GM13976 (cell line): ENCODE measurements at regions not wholly inside any gene's neighbourhood (a gene's known extent, or its start where the extent isn't known, plus 50 kb on each side); places are given as distances from the start of the nearest gene placed in this dataset.

Source experiments
- DNase-seq: peaks from one replicate; pipeline ENCODE4 v3.0.0; 2012; ENCODE audit warnings: low spot score
- in situ Hi-C: fragments of 300-500 bp; cut with MboI; formaldehyde crosslinking; loops from one replicate; pipeline ENCODE4 v1.12.0; 2022; ENCODE audit warnings: low sequenced_read_pairs, mixed read lengths, inconsistent platforms; ENCODE audit not compliant: unreplicated experiment
- TF ChIP-seq, protein P1 (sequence below): IDR thresholded peaks from 2 replicates; pipeline ENCODE4 v1.5.1; 2012; ENCODE audit warnings: borderline replicate concordance, mild to moderate bottlenecking; ENCODE audit not compliant: insufficient read depth; ENCODE audit errors: extremely low read depth, missing control alignments, control extremely low read depth

- in situ Hi-C loops: no loop called here
- TF ChIP-seq, protein P1, sequence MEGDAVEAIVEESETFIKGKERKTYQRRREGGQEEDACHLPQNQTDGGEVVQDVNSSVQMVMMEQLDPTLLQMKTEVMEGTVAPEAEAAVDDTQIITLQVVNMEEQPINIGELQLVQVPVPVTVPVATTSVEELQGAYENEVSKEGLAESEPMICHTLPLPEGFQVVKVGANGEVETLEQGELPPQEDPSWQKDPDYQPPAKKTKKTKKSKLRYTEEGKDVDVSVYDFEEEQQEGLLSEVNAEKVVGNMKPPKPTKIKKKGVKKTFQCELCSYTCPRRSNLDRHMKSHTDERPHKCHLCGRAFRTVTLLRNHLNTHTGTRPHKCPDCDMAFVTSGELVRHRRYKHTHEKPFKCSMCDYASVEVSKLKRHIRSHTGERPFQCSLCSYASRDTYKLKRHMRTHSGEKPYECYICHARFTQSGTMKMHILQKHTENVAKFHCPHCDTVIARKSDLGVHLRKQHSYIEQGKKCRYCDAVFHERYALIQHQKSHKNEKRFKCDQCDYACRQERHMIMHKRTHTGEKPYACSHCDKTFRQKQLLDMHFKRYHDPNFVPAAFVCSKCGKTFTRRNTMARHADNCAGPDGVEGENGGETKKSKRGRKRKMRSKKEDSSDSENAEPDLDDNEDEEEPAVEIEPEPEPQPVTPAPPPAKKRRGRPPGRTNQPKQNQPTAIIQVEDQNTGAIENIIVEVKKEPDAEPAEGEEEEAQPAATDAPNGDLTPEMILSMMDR: no peak
- DNase-seq: no peak
Measured at GRCh38 chr18:37902344-37902743, 336.7 kb upstream of the CELF4 start.

GRCh38 chr18:37900326-37900725 is 334.7 kb upstream of the CELF4 start:
- in situ Hi-C loops: no loop called here
- TF ChIP-seq, protein P1: no peak
- DNase-seq: no peak

GRCh38 chr18:37889963-37890362 is 324.4 kb upstream of the CELF4 start:
- no peak for DNase-seq
- in situ Hi-C loops: no loop called here

GRCh38 chr18:37874721-37875120 is 309.1 kb upstream of the CELF4 start:
- in situ Hi-C loops: no loop called here
- TF ChIP-seq, protein P1: no peak
- DNase-seq: no peak

More at GRCh38 chr18:37889963-37890362, 324.4 kb upstream of the CELF4 start:
- TF ChIP-seq, protein P1: no peak

GRCh38 chr18:37873416-37873815 is 307.8 kb upstream of the CELF4 start:
- TF ChIP-seq, protein P1: no peak
- in situ Hi-C loops: no loop called here
- DNase-seq: no peak

- in situ Hi-C loops: no loop called here
- DNase-seq: no peak
- TF ChIP-seq, protein P1: no peak
Measured at GRCh38 chr18:37872562-37872961, 307.0 kb upstream of the CELF4 start.

DNA sequence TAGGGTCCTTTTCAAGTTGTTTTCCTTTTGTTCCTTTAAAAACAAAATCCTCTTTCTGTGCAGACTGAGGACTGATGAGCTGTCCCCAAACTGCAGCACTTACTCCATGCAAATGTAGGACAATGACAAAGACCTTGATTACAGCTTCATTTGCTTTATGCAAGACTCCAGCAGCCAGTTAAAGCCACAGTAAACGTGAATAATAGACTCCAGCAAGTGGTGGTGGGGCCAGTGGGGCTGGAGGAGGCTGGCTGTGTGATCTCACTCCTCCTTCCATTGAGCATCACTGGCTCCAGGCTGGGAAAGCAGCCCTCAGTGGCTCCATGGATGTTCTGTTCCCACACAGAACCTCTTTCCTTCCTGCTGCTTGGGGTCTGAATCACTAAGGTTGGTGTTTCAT is 306.0 kb upstream of the CELF4 start:
- in situ Hi-C loops: no loop called here
- TF ChIP-seq, protein P1: no peak

More for the DNA sequence above, 306.0 kb upstream of the CELF4 start:
- no peak for DNase-seq
